ENCODE measurements at regions not wholly inside any gene's neighbourhood (a gene's known extent, or its start where the extent isn't known, plus 50 kb on each side); places are given as distances from the start of the nearest gene placed in this dataset.

DNA sequence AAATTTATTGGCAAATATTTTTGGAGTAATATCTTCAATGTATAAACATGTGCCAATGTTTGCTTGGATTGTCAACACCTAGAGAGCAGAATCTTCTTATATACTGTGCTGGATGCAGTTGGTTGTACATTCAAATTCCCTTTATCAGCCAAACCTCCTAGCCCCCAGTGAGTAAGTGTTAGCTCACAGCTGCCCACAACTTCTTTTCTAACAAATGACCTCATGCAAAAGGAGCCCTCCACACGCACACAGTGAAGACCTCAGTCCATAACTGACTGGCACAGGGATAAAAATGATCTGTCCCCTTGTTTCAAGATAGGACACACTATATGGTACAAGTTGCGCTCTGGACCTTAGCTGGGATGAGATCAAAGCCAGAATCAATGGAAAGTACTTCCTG is 458.0 kb upstream of the NWD2 start:
- TF ChIP-seq, protein P1, sequence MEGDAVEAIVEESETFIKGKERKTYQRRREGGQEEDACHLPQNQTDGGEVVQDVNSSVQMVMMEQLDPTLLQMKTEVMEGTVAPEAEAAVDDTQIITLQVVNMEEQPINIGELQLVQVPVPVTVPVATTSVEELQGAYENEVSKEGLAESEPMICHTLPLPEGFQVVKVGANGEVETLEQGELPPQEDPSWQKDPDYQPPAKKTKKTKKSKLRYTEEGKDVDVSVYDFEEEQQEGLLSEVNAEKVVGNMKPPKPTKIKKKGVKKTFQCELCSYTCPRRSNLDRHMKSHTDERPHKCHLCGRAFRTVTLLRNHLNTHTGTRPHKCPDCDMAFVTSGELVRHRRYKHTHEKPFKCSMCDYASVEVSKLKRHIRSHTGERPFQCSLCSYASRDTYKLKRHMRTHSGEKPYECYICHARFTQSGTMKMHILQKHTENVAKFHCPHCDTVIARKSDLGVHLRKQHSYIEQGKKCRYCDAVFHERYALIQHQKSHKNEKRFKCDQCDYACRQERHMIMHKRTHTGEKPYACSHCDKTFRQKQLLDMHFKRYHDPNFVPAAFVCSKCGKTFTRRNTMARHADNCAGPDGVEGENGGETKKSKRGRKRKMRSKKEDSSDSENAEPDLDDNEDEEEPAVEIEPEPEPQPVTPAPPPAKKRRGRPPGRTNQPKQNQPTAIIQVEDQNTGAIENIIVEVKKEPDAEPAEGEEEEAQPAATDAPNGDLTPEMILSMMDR (conservative IDR thresholded peaks at IDR 0.05; ENCODE audit: low read depth, low read length): no peak
- DNase-seq (ENCODE audit: low read depth): no peak
- no peak overlapping the region for H3K4me3 ChIP-seq (ENCODE audit: low read depth, low read length)

DNA sequence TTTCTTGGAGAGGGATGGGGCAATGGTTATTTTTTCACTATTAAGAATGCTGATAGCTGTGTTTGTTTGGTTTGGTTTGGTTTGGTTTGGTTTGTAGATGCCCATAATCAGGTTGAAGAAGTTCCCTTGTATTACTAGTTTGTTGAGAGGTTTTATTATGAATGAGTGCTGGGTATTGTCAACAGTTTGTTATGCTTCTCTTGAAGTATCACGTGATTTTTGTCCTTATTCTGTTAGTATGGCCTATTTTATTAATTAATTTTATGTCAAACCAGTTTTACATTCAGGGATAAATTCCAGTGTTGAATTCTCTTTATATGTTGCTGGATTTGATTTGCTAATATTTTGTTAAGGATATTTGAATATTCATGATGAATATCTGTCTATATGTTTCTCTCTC is 449.8 kb upstream of the NWD2 start:
- H3K4me3 ChIP-seq (ENCODE audit: low read depth, low read length): no peak overlapping the region
- no peak for DNase-seq (ENCODE audit: low read depth)
- TF ChIP-seq, protein P1 (conservative IDR thresholded peaks at IDR 0.05; ENCODE audit: low read depth, low read length): no peak

DNA sequence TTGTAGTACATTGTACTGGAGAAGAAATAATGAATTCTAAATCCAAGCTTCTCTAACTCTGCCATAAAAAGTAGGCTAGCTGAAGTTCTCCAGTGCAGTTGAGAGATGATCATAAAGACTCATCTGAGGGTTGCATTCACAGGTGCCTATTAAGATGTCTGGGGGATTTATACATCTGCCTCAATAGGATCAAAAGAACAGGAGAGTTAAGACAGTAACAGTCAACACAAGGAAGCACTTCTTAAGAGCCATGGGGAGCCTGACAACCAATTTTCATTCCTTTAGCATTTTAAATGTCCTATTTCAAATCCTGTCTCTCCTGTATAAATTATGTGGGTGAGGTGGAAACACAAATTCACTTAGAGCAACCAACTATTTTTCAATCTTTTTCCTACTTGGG is 432.4 kb upstream of the NWD2 start:
- H3K4me3 ChIP-seq (ENCODE audit: low read depth, low read length): no peak overlapping the region
- TF ChIP-seq, protein P1 (conservative IDR thresholded peaks at IDR 0.05; ENCODE audit: low read depth, low read length): no peak
- DNase-seq (ENCODE audit: low read depth): no peak

DNA sequence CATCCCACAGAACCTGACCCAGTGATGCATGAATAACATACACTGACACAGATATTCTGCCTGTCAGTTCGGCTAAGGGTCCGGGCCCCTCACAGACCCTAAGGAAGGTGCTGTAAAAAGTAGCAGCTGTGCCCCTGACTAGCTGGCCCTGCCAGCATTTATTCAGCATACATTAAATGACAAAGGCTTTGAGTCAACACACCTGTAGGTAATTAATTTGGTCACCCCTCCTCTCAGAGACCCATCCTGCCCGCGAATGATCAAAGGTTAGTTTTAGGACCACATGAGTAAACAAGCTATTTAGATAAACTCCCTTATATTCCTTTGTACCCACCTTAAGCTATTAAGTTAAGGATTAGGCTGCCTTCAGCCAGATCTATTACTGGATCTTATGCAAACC is 429.0 kb upstream of the NWD2 start:
- TF ChIP-seq, protein P1 (conservative IDR thresholded peaks at IDR 0.05; ENCODE audit: low read depth, low read length): no peak
- DNase-seq (ENCODE audit: low read depth): no peak
- H3K4me3 ChIP-seq (ENCODE audit: low read depth, low read length): no peak overlapping the region

DNA sequence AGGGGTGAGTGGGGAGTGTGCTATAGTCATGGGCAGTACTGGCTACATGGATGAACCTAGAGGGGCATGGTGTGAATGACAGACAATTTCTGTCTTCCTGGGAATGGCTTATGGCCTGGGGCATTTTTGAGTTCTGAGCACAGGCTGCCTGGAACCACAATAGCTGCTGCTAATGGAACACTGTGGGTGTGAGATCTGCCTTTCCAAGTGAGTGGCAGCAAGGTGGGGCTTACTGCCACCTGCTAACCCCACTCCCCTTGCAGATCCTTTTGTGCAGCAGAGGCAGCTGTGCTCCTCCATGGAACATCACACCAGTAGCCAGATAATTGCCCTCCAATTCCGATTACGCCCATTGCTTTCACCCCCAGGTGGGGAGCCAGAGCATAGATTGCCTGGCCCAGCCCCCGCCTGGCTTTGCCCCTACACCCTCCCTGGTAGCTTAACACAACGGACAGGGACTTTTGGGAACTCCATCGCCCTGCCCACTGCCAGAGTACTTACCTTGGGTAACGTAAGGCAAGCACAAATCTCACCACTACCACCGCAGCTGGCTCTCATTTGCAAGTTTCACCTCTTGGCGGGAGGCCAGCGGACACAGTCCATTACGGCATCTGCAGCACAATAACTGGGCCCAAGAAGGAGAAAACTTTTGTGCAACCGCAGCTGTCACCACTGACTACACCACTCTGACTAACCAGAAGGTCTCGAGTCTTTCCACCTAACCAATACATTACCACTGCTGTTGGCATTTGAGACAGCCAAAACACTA is 421.2 kb upstream of the NWD2 start:
- no peak for DNase-seq (ENCODE audit: low read depth)
- H3K4me3 ChIP-seq (ENCODE audit: low read depth, low read length): no peak overlapping the region
- TF ChIP-seq, protein P1 (conservative IDR thresholded peaks at IDR 0.05; ENCODE audit: low read depth, low read length): no peak

DNA sequence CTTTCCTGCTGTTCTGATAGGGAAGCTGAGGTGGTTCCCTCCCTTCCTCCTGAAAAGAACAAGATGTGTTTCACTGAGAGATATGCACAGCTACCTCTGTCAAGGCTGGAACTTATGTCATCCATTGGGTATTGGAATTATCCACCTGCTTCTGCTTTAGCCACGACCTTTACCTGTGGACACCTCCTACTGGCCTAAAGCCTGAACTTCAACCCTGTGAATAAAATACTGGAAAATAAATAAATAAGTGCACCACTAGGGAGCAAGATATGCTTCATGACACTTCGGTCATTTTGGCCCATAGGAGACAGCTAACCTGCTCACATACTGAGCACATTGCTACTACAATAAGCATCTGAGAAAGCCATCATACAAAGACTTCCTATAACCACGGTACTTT is 419.9 kb upstream of the NWD2 start:
- TF ChIP-seq, protein P1 (conservative IDR thresholded peaks at IDR 0.05; ENCODE audit: low read depth, low read length): peak; percentile 20
- no peak for DNase-seq (ENCODE audit: low read depth)
- no peak overlapping the region for H3K4me3 ChIP-seq (ENCODE audit: low read depth, low read length)

DNA sequence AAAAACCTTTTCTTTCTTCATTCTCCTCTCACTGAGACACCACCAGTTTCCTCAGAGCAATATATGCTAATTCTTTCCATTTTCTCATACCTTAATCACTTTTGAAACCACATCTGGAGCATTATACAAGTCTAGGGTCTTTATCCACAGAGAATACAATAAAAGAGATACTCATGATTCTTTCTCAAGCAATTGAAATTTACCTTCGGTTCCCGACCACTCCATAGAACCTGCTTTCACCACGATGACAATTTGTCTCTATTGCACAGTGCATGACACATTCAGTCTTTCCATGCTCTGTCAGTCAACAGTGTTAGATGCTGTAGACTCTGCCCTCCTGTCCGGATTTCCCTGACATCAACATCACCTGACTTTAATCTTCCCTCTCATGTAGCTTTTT is 409.3 kb upstream of the NWD2 start:
- H3K4me3 ChIP-seq (ENCODE audit: low read depth, low read length): no peak overlapping the region
- peak; percentile 60 for DNase-seq (ENCODE audit: low read depth)
- TF ChIP-seq, protein P1 (conservative IDR thresholded peaks at IDR 0.05; ENCODE audit: low read depth, low read length): no peak

All from epithelial cell of proximal tubule (primary cell).